ENCODE measurements at regions not wholly inside any gene's neighbourhood (a gene's known extent, or its start where the extent isn't known, plus 50 kb on each side); places are given as distances from the start of the nearest gene placed in this dataset.

DNA sequence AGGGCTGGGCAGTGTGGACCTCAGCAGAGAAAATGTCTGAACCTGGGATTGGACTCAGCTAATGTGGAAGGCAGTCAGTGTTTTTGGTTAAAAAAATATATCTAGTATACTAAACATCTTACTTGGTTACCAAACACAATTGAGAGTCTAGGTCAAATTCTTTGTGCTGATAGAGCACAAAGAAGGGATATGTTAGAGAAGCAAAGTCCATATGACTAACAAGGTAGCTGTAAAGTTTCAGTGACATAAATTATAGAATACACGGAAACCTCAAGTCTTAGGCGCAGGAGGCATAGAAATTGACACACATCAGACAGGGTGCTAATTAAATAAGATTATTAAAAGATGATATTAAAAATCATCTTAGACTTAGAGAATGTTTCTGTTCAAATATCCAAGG is 718.3 kb downstream of the TLR4 start:
- DNase-seq, result no peak

DNA sequence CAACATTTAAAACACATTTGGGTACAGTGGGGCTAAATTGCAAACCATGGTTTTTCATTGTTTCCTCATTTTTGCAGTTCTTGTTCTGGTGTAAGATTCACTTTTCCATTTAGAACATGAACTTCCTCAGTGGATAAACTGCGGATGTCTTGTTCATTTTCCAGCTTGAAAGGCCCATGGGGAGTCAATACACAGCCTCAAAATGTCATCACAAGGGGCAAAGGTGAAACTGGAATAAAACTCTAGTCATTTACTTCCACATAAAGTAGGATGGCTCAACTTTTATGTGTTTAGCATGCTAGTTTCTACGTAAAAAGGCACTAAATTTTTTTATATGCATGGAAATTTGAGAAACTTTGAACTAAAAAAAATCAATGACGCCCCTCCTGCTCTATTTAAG is 718.8 kb downstream of the TLR4 start:
- DNase-seq, result no peak

DNA sequence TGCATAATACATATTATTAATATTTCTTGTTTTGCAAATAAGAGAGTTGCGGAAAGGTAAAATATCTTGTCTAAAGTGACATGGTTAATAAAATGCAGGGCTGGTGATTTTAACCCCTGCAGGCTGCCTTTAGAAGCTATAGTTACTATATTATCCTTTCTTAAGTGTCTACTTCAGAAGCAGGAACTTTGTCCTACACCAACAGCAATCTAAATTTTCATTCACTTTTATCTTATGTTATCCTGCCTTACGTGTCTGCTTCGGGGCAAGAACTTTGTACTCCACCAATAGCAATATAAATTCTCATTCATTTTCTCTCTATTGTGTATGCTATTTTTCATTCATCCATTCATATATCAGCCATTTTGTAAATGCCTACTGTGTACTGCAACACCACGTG is 719.5 kb downstream of the TLR4 start:
- DNase-seq, result no peak

DNA sequence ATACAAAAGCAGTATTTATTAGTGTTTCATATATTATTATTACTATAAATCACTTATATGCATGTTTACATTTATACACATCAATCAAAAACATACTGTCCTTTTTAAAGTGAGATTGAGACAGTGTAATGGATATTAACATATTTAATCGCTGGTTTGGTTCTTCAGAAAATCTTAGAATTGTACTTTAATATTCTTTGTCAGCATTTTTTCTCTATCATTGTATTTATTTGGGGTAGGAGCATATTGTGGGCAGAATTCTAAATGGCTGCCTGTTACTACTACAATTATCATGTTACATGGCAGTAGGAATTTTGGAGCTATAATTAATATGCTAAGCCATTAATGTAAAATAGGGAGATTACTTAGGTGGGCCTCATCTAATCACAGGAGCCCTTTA is 722.6 kb downstream of the TLR4 start:
- DNase-seq, result no peak

DNA sequence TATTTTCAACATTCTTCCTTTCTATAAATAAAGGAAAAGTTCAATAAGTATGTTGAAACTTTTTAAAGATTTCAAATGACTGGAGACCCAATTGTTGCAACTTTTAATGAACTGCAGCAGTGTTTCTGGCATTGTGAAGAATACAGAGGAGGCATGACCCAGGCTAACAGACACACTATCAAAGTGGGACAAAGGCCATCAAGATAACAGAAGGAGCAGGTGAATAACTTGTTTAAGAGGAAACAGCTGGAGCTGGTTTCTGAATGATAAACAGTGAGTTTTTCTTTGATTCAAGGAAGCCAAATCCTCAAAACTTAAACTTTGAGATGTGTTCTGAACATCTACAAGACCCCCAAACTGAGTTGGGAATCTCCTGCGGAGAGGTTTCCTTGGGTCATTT is 734.6 kb downstream of the TLR4 start:
- no peak for DNase-seq

DNA sequence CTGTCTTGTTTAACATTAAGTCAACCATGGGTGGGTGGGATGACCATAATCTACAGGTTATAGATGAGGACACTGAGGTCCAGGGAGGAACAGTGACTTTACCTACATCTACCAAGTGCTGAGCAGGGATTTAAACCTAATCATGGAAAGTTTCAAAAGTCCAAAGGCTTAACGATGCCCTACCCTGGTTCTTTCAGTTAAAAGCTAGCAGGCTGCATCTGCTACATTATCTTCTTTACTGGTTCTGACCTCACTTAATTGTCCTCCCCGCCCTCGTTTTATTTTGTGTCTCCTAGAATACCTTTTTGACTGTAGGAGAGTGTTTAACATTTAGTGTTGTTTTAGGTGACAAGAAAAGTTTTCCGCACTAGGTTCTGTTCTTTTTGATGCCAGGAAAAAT is 735.2 kb downstream of the TLR4 start:
- DNase-seq, result no peak

DNA sequence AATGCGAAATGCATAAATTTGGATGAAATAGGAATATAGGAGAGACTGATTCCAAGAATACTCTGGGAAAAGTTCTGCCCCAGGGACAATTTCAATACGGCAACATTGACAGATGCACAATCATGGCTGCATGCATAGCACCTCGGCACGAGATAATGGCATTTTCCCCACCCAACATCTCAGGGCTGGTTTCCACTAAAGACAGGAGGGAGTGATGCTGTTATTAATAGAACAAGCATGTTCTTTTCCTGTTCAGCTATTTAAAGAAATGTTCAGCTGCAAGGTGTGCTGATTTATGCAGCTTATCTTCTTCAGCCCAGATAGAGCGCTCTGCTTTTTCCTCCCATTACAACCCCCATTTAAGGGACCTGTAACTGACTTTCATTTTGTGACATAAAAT is 740.2 kb downstream of the TLR4 start:
- no peak for DNase-seq

DNA sequence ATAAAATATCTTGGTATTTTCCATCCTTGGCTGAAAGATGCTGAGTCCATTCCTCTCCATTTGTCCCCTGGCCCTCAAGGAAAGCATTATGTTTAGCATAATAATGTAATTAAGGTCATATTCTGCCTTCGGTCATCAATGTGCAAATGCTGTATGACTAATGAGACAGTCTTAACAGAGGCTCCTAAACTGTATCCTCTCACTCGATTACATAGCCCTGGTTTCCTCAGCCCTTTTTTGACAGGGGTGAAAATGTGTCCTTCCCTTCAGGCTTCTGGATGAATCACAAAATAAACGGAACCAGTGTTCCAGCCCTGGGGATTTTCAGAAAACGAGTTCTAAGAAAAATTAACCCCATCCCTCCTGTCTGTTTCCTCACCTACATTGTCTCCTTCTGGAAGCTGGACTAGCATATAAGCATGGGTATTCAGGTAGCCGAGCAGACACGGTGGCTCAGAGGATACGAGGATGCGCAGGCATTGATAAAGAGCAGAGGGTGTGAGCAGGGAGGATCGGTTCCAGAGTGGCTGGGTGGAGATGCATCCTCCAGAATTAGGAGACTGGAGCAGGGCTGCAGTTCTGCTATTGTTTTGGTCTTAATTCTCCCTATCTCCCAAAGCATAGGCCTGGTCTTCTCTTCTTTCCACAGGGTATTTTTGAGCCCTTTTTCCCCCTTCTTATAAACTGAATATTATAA is 742.9 kb downstream of the TLR4 start:
- DNase-seq, result no peak

DNA sequence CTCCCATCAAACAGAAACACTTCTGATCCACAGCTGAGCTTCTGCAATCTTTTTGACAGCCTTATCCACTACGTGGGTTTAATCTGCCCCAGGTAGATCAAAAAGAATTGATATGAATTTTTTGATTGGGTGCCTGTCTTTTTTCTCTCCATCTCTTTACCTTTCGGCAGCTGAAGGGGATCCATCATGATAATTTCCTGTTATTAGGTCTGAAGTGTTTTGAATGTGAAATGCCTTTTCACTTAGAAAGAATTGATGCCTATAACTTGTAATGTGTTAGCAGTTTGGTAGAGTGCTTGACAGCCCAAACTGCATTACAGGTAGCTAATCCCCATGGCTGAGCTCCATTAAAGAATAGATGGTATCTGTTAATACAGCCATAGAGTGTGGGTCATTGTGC is 745.4 kb downstream of the TLR4 start:
- DNase-seq, result no peak

DNA sequence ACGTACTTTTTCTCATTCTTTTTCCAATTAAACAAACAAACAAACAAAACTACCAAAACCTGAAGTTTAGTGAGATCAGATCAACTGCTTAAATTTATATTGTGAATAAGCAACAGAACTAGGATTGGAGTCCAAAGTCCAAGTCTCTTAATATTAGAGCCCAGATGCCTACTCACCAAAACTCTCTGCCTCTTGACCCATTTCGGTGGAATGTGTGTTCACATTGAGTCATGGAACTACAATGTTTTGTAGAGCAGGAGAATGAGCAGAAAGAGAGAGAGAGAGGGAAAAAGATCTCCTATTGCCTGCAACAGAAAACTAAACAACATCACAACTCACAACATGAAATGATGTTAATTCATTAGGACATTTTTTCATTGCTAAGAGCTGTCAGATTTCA is 751.1 kb downstream of the TLR4 start:
- no peak for DNase-seq

DNA sequence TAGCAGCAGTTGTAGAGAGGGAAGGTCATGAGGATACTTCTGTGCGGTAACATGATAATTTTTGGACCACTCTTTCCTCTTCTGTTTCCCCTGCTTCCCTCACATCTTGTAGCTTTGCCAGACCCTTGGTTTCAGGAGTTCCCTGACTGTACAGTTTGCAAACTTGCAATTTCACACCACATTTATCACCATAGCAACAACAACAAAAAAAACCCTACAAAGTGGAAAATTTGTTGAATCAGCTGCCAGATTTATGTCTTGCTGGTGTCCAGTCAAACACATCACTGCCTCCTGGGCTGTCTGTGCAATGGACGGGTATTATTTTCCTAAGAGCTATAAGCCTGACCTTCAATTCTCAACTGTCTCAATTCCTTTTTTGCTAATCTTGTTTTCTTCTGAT is 751.6 kb downstream of the TLR4 start:
- DNase-seq, result no peak

DNA sequence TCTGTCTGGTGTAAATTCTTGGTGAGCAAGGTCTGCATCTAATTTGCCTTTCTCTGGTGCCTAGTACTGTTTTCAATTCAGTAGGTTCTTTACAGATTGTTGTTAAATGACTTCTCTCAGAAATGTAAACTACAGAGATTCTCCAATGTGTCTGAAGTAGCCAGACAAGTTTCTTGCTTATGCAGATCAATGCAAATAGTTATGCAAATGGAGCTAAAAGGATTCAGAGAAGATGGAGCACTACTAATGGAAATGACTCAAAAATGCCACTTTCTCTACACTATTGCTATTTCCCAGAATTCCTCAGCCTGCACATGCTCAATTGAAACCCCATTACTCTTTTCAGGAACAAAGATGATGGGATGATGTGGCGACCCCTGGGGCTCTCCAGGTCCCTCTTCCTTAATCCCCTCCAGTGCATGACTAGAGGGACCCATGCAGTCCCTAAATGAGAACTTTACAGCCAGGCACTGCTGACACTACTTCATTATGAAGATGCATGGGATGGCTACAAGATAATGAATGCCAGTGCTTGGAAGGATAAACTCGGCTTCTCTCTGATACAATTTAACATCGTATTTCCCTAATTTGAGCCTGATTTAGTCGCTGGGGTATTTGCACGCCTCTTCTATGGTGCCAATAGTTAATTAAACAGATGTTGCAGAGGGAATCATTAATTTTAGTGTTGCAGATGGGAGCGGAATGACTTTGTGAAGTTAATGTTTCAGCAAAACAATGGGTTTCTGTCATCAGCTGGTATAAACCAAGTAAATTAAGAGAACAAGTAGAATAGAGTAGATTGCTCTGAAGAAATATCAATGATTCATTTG is 753.2 kb downstream of the TLR4 start:
- DNase-seq, result no peak

DNA sequence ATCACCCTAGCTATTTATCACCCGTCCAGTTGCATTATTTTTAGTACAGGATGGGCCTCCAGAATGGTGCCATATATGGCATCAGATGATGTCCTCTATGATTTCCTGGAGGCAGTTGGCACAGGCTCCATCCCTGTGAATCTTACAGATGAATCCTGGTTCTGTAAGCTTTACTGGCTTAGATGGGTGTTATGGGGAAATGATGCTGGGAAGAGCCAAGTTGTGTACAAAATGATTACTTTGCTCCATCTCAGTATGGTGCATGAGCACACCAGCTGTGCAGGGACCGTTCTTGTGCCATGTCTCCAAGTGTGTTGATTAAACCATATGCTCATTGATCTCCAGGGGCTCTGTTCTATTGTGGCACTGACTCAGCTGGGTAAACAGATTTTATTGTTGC is 755.7 kb downstream of the TLR4 start:
- DNase-seq, result no peak

DNA sequence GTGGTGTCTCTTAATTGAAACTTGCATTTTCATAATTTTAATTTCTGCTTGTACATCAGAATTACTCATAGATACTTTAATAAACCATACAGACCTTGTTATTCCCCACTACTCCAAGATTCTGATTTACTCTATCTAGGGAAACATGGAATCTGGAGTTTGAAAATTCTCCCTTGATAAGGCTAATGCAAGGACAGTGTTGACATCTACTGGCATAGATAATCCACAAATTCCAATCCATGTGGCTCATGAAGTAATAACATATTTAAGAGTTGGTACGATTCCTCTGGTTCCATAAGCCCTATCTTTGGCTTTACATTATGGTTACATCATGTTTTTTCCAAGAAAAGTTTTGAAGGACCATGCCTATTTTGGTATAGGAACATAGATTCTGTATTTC is 759.2 kb downstream of the TLR4 start:
- no peak for DNase-seq

DNA sequence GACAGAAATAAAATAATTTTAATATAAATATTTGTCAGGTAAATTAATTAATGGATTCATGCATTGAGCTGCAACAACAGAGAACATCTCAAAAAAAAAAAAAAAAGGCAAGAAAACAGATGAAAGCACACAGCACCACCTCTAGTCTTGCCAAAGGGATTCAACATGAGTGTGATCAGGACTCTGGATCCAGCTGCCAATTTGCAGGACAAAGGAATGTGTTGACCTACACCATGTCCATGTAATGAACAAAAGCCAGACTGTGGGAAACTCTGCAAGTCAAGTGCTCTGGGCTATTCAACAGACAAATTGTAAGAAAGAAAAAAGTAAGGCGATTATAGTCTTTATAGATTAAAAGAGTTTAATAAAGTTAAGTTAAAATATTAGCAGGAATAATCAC is 769.3 kb downstream of the TLR4 start:
- DNase-seq, result no peak

DNA sequence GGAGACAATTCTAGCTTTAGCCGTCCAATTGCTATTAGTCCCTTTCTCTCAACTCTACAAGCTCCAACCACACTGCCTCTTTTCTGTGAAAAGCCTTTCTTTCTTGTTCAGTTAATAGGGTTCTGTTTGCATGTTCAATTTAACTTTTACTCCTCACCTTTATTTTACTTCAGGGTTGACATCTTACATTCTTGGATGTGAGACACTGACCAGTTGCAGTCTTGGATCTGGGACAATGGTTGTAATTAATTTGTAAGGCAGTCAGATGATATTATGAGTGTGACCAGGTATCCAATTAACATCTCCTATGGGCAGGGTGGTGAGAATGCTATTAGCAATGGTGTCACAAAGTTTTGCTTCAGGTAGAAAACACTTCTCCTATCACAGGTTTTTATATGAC is 774.5 kb downstream of the TLR4 start:
- no peak for DNase-seq

DNA sequence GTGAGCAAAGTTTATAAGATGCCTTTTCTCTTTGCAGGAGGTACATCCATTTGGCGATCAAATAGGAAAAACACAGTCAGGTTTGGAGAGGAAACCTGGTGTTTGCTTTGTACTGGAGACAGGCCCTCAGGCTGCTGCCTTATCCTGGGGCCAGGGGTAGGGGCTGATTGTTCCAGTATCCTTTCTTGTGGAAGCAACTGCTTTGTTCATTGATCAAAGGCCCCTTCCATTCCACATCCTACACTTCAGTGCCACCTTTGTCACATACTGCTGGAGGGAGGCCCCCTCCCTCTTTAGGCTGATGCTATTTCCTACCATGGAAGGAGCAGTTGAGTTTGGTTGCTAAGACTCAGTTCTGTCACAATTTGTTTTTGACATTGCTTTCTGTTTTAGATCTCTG is 778.1 kb downstream of the TLR4 start:
- DNase-seq, result no peak

DNA sequence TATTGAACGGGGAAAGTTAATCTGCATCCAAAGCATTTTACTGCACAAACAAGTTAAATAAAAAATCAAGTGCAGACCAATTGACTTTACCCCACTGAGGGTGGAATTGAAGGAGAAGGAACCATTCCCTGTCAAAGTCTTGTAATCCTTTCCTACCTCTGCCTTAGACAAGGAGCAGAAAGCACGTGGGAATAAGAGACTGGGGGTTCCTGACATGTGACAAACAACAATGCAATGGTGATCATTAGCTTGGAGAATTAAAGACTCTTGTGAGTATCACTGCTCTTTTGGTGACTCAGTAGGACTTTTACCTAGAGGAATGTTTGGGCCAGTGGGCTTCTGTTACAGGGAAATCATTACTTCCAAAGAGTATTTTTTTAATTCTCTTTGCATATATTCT is 779.5 kb downstream of the TLR4 start:
- no peak for DNase-seq

DNA sequence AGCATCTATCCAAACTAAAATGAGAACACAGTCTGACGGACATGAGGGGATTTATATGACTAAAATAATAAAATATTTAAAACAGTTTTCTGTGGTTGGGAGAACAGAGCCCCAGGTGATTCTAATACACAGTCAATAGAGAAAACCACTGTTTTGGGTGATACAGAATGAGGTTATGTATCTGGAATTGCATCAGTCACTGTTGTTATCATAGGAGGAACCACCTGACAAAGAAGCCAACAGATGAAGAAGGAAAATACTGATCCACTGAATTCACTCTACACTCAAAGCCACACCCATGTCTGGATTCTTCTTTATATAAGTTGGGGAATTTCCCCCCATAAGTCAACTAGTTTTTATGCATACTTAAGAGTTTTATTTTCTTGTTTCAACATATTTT is 799.0 kb downstream of the TLR4 start:
- DNase-seq, result no peak

DNA sequence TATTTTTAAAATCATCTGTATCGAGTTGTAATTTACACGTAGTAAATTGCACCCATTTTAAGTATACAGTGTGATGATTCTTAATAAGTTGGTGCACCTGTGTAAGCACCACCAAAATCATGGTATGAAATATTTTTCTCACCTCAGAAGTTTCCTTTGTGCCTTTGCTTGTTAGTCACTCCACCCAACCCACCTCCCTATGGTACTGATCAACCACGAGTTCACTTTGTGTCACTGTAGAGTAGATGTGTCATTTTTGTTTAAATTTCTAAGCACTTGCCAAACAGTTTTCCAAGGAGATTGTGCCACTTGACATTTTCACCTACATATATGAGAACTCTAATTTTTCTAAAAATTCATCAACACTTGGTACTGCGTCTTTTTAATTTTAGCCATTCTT is 806.5 kb downstream of the TLR4 start:
- DNase-seq, result no peak

DNA sequence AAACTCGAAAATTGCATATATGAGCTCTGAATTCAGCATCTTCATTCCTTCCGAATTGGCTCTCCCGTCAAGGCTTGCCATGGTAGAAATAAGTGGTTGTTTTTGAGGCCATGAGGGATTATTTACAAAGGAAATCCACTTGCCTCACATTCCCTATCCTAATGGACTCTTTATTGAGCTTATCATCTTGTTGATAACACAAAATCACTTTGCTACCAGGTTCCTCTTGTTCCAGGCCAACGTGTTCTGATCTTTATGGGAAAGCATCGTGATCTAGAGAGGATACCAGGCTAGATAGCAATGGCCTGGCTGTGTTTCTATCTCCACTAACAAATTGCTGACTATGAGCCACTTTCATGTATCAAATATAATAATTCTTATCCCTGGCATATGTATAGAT is 811.7 kb downstream of the TLR4 start:
- DNase-seq, result no peak

DNA sequence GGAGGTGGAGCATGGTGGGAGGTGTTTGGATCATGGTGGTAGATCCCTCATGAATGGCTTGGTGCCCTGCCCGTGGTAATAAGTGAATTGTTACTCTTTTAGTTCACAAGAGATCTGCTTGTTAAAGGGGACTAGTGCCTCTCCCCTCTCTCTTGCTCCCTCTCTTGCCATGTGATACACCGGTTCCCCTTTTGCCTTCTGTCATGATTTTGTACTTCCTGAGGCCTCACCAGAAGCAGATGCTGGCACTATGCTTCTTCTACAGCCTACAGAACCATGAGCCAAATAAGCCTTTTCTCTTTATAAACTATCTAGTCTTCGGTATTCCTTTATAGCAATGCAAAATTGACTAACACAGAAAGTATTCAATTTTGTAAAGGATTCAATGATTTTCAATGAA is 817.1 kb downstream of the TLR4 start:
- no peak for DNase-seq

DNA sequence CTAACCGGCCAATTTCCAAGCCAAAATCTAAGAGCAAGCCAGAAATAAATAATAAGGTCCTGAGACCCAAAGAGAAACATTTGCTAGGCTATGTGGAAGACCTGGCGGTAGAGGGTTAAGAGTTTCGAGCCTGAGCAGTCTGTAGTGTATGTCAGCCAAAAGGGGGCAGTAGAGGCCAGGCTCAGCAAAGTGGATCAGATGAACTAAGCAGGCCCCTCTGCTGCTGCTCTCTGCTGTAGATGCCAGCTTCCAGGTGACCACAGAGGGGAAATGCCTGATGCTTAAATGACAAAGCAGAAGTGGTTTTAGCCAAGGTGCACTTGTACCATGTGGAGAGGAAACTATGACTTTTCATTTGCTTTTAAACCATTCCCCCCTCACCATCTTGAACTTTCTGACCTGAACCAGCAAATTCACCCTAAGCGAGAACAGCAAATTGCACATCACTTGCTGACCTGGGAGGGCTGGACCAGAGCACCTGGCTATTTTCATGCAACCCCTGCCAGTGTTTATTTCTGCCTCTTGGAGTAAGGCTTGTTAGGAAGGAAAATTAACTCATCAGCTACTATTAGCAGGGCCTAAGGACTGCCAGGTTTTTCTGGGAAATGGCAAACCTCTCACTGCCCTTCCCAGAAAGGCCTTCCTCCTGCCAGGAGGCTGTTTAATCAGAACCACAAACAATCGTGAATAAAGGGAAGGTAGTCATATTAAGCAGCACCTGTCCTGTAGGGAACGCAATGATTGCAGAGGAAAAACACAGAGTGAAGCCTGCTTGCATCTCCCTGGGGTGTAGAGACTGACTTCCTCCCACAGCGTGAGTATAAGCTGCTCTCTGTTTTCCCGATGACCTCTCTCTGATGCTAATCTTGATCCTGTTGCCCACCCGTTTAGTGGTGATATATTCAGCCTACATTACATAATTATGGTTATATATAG is 818.2 kb downstream of the TLR4 start:
- DNase-seq, result peak; percentile 1

All from right kidney (tissue), 1 donor.